K562 (cell line): ENCODE measurements at regions not wholly inside any gene's neighbourhood (a gene's known extent, or its start where the extent isn't known, plus 50 kb on each side); places are given as distances from the start of the nearest gene placed in this dataset.

Experiments
- EHMT2 ChIP-seq: fragments of 450-650 bp; IDR thresholded peaks from 2 replicates; pipeline ENCODE4 v1.6.1; 2018; ENCODE audit warnings: antibody characterized with exemption
- GATA2 ChIP-seq: sonication (generic); formaldehyde crosslinking; IDR thresholded peaks from 2 replicates; pipeline ENCODE4 v1.4.0; 2020; ENCODE audit warnings: mild to moderate bottlenecking, missing genetic modification reagents
- NCOA1 ChIP-seq: fragments of 450-650 bp; IDR thresholded peaks from 2 replicates; pipeline ENCODE4 v1.6.1; 2016; ENCODE audit warnings: low read depth
- PML ChIP-seq: IDR thresholded peaks from 2 replicates; pipeline ENCODE4 v1.6.1; 2012; ENCODE audit warnings: low read length, inconsistent platforms
- TAF7 ChIP-seq: fragments of 450-650 bp; IDR thresholded peaks from 2 replicates; pipeline ENCODE4 v1.6.1; 2016; ENCODE audit warnings: missing genetic modification characterization, missing compliant biosample characterization
- TF ChIP-seq, protein P1 (sequence below): sonication (generic); formaldehyde crosslinking; IDR thresholded peaks from 2 replicates; pipeline ENCODE4 v1.8.1; 2023; ENCODE audit warnings: mild to moderate bottlenecking, missing genetic modification reagents

DNA sequence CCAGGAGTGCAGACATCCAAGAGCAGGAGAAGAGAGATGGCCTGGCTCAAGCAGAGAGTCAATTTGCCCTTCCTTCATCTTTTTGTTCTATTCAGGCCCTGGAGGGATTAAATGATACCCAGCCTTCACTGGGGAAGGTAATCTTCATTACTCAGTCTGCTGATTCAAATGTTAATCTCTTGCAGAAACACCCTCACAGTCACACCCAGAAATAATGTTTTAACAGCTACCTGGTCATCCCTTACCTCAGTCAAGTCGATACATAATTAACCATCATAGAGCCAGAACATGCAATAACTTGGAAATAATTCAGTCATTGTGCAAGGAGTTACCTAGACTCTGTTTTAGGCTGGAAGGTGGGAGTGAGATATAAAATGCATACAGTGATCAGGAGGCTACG, 163.7 kb upstream of the TNP1 start:
- TF ChIP-seq, protein P1, sequence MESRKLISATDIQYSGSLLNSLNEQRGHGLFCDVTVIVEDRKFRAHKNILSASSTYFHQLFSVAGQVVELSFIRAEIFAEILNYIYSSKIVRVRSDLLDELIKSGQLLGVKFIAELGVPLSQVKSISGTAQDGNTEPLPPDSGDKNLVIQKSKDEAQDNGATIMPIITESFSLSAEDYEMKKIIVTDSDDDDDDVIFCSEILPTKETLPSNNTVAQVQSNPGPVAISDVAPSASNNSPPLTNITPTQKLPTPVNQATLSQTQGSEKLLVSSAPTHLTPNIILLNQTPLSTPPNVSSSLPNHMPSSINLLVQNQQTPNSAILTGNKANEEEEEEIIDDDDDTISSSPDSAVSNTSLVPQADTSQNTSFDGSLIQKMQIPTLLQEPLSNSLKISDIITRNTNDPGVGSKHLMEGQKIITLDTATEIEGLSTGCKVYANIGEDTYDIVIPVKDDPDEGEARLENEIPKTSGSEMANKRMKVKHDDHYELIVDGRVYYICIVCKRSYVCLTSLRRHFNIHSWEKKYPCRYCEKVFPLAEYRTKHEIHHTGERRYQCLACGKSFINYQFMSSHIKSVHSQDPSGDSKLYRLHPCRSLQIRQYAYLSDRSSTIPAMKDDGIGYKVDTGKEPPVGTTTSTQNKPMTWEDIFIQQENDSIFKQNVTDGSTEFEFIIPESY (CRISPR knock-in tag), result no peak
- TF ChIP-seq TAF7 (tag), result no peak
- TF ChIP-seq GATA2 (CRISPR knock-in tag), result no peak
- no peak for TF ChIP-seq NCOA1
- TF ChIP-seq PML, result no peak
- TF ChIP-seq EHMT2, result no peak
